ENCODE measurements at regions not wholly inside any gene's neighbourhood (a gene's known extent, or its start where the extent isn't known, plus 50 kb on each side); places are given as distances from the start of the nearest gene placed in this dataset.

- no peak for DNase-seq (ENCODE audit: low spot score)
- in situ Hi-C loops (cut with MboI; ENCODE audit: low pct_unique_long_range_greater_than_20kb, low sequenced_read_pairs, unreplicated experiment): no loop called here
Measured at GRCh38 chr1:78231477-78231876, 185.7 kb downstream of the GIPC2 start.

GRCh38 chr1:78231894-78232293, 186.1 kb downstream of the GIPC2 start:
- in situ Hi-C loops (cut with MboI; ENCODE audit: low pct_unique_long_range_greater_than_20kb, low sequenced_read_pairs, unreplicated experiment): no loop called here
- no peak for DNase-seq (ENCODE audit: low spot score)
- TF ChIP-seq CTCF (IDR thresholded peaks at IDR 0.05; ENCODE audit: extremely low read depth, insufficient read depth, missing control alignments): no peak

More at GRCh38 chr1:78231477-78231876, 185.7 kb downstream of the GIPC2 start:
- no peak for TF ChIP-seq CTCF (IDR thresholded peaks at IDR 0.05; ENCODE audit: extremely low read depth, insufficient read depth, missing control alignments)

- DNase-seq (ENCODE audit: low spot score): no peak
- TF ChIP-seq CTCF (IDR thresholded peaks at IDR 0.05; ENCODE audit: extremely low read depth, insufficient read depth, missing control alignments): no peak
- in situ Hi-C loops (cut with MboI; ENCODE audit: low pct_unique_long_range_greater_than_20kb, low sequenced_read_pairs, unreplicated experiment): no loop called here
Measured at GRCh38 chr1:78232630-78233029, 186.9 kb downstream of the GIPC2 start.

GRCh38 chr1:78234496-78234895, 188.7 kb downstream of the GIPC2 start:
- in situ Hi-C loops (cut with MboI; ENCODE audit: low pct_unique_long_range_greater_than_20kb, low sequenced_read_pairs, unreplicated experiment): no loop called here
- no peak for TF ChIP-seq CTCF (IDR thresholded peaks at IDR 0.05; ENCODE audit: extremely low read depth, insufficient read depth, missing control alignments)
- DNase-seq (ENCODE audit: low spot score): no peak

GRCh38 chr1:78236716-78237115, 190.9 kb downstream of the GIPC2 start:
- in situ Hi-C loops (cut with MboI; ENCODE audit: low pct_unique_long_range_greater_than_20kb, low sequenced_read_pairs, unreplicated experiment): no loop called here
- DNase-seq (ENCODE audit: low spot score): no peak
- no peak for TF ChIP-seq CTCF (IDR thresholded peaks at IDR 0.05; ENCODE audit: extremely low read depth, insufficient read depth, missing control alignments)

- DNase-seq (ENCODE audit: low spot score): no peak
- TF ChIP-seq CTCF (IDR thresholded peaks at IDR 0.05; ENCODE audit: extremely low read depth, insufficient read depth, missing control alignments): no peak
- in situ Hi-C loops (cut with MboI; ENCODE audit: low pct_unique_long_range_greater_than_20kb, low sequenced_read_pairs, unreplicated experiment): no loop called here
Measured at GRCh38 chr1:78237364-78237916, 191.7 kb downstream of the GIPC2 start.

GRCh38 chr1:78240191-78240590, 194.4 kb downstream of the GIPC2 start:
- no peak for TF ChIP-seq CTCF (IDR thresholded peaks at IDR 0.05; ENCODE audit: extremely low read depth, insufficient read depth, missing control alignments)
- in situ Hi-C loops (cut with MboI; ENCODE audit: low pct_unique_long_range_greater_than_20kb, low sequenced_read_pairs, unreplicated experiment): no loop called here
- DNase-seq (ENCODE audit: low spot score): no peak

Measured in GM13977 (cell line).